Keratinocyte (primary cell): ENCODE measurements at regions not wholly inside any gene's neighbourhood (a gene's known extent, or its start where the extent isn't known, plus 50 kb on each side); places are given as distances from the start of the nearest gene placed in this dataset.

Source experiments
- DNase-seq: peaks from one replicate; pipeline ENCODE4 v3.0.0-alpha.2; 2011; ENCODE audit warnings: low read depth, missing footprints, low spot score
- FAIRE-seq: peaks from 2 replicates; lab custom pipeline; 2011; peaks lifted over from hg19 to GRCh38; lab: Jason Lieb, UNC
- H2AFZ ChIP-seq: 2 replicates; pipeline ENCODE4 v1.6.0; 2012; ENCODE audit warnings: low read length, control low read depth, inconsistent platforms; ENCODE audit not compliant: control insufficient read depth
- H3K27ac ChIP-seq: 2 replicates; pipeline ENCODE4 v1.5.1; 2011; ENCODE audit warnings: low read length; ENCODE audit not compliant: control insufficient read depth, insufficient read depth
- H3K27me3 ChIP-seq: 3 replicates; pipeline ENCODE4 v1.6.0; 2011; ENCODE audit warnings: low read length; ENCODE audit not compliant: control insufficient read depth, insufficient read depth; ENCODE audit errors: extremely low read depth
- H3K36me3 ChIP-seq, 2 experiments: 2 replicates in 1 of 2; 3 replicates in 1 of 2; pipeline ENCODE4 v1.5.1; 2011; ENCODE audit warnings: low read length in 2 of 2, mild to moderate bottlenecking in 1 of 2; ENCODE audit not compliant: control insufficient read depth in 2 of 2, insufficient read depth in 2 of 2; ENCODE audit errors: extremely low read depth in 1 of 2
- H3K4me1 ChIP-seq: 3 replicates; pipeline ENCODE4 v1.5.1; 2011; ENCODE audit warnings: low read length; ENCODE audit not compliant: control insufficient read depth, insufficient read depth; ENCODE audit errors: extremely low read depth
- H3K4me2 ChIP-seq: 3 replicates; pipeline ENCODE4 v1.6.0; 2011; ENCODE audit warnings: low read depth, low read length; ENCODE audit not compliant: control insufficient read depth, insufficient read depth; ENCODE audit errors: extremely low read depth
- H3K4me3 ChIP-seq, 3 experiments: fragments of 200-600 bp in 1 of 3; sonication (generic) in 1 of 3; 2 replicates in 2 of 3; 3 replicates in 1 of 3; pipeline ENCODE4 v1.5.1; 2011 to 2016; ENCODE audit warnings: low read length in 3 of 3, mild to moderate bottlenecking in 3 of 3, control low read depth in 2 of 3, inconsistent platforms in 1 of 3, low read depth in 1 of 3, mixed read lengths in 1 of 3, mixed run types in 1 of 3, moderate library complexity in 1 of 3; ENCODE audit not compliant: control insufficient read depth in 2 of 3, insufficient read depth in 2 of 3; ENCODE audit errors: extremely low read depth in 1 of 3
- H3K79me2 ChIP-seq: 2 replicates; pipeline ENCODE4 v1.6.0; 2012; ENCODE audit warnings: low read length; ENCODE audit not compliant: control insufficient read depth, insufficient read depth
- H3K9ac ChIP-seq: 3 replicates; pipeline ENCODE4 v1.6.0; 2011; ENCODE audit warnings: low read length; ENCODE audit not compliant: control insufficient read depth, insufficient read depth; ENCODE audit errors: extremely low read depth
- H3K9me1 ChIP-seq: 3 replicates; pipeline ENCODE4 v1.6.0; 2011; ENCODE audit warnings: low read length; ENCODE audit not compliant: control insufficient read depth, insufficient read depth; ENCODE audit errors: extremely low read depth
- H3K9me3 ChIP-seq: 2 replicates; pipeline ENCODE4 v1.5.1; 2012; ENCODE audit warnings: low read depth, low read length; ENCODE audit not compliant: control insufficient read depth
- H4K20me1 ChIP-seq: 3 replicates; pipeline ENCODE4 v1.6.0; 2011; ENCODE audit warnings: low read length; ENCODE audit not compliant: control insufficient read depth, insufficient read depth; ENCODE audit errors: extremely low read depth
- CTCF ChIP-seq, 3 experiments: IDR thresholded peaks in 1 of 3; conservative IDR thresholded peaks in 1 of 3; optimal IDR thresholded peaks in 1 of 3; 2 replicates in 2 of 3; 3 replicates in 1 of 3; pipeline versions ENCODE3 to v1.5.1; 2011; ENCODE audit warnings: low read length in 3 of 3, mild to moderate bottlenecking in 3 of 3, moderate library complexity in 2 of 3, control low read depth in 1 of 3, inconsistent platforms in 1 of 3; ENCODE audit not compliant: insufficient read depth in 2 of 3; ENCODE audit errors: extremely low read depth in 1 of 3
- EZH2 ChIP-seq: IDR thresholded peaks from one replicate; pipeline ENCODE4 v1.6.1; 2012; ENCODE audit warnings: inconsistent platforms, mild to moderate bottlenecking, low read length, moderate library complexity
- dilution Hi-C: fragments of 300-500 bp; cut with MboI; formaldehyde crosslinking; loops from one replicate; pipeline ENCODE4 v1.7.0; 2020; ENCODE audit warnings: low sequenced_read_pairs; ENCODE audit not compliant: extremely low pct_ligation_motif_present

- Histone ChIP-seq H4K20me1 (no peaks in the 10 kb centered on the region), H3K4me2 (no peak overlapping the region), H3K27me3 (no peaks in the 10 kb centered on the region), H3K4me3 (no peak overlapping the region), H3K4me1 (no peaks in the 10 kb centered on the region), H3K36me3 (no peaks in the 10 kb centered on the region), H3K9ac (no peak overlapping the region), H3K27ac (no peak overlapping the region), H2AFZ (no peak overlapping the region), H3K9me3 (no peaks in the 10 kb centered on the region), H3K9me1 (no peaks in the 10 kb centered on the region), H3K79me2 (no peaks in the 10 kb centered on the region)
- TF ChIP-seq CTCF (optimal IDR thresholded peaks at IDR 0.05 in 1 of 3, IDR thresholded peaks at IDR 0.05 in 1 of 3, conservative IDR thresholded peaks at IDR 0.05 in 1 of 3; ENCODE audit: extremely low read depth in 1 of 3, insufficient read depth in 2 of 3, low read length in 3 of 3) (no peak), EZH2 (no peak)
- FAIRE-seq (no peak), DNase-seq (no peak)
- dilution Hi-C loops = no loop called here
Observed at GRCh38 chr3:193087336-193087735, 153.7 kb upstream of the PLAAT1 start.

- dilution Hi-C loops = no loop called here
- Histone ChIP-seq H3K27me3 (no peaks in the 10 kb centered on the region), H3K4me1 (no peaks in the 10 kb centered on the region), H4K20me1 (no peaks in the 10 kb centered on the region), H3K79me2 (no peaks in the 10 kb centered on the region), H3K9me1 (no peaks in the 10 kb centered on the region), H3K4me2 (no peak overlapping the region), H3K36me3 (no peaks in the 10 kb centered on the region), H3K9ac (no peak overlapping the region), H3K4me3 (no peak overlapping the region), H2AFZ (no peak overlapping the region), H3K27ac (no peak overlapping the region), H3K9me3 (no peaks in the 10 kb centered on the region)
- FAIRE-seq (no peak), DNase-seq (no peak)
- no peak for TF ChIP-seq CTCF (optimal IDR thresholded peaks at IDR 0.05 in 1 of 3, IDR thresholded peaks at IDR 0.05 in 1 of 3, conservative IDR thresholded peaks at IDR 0.05 in 1 of 3; ENCODE audit: extremely low read depth in 1 of 3, insufficient read depth in 2 of 3, low read length in 3 of 3)
- no peak for TF ChIP-seq EZH2
Observed at GRCh38 chr3:193095366-193095765, 145.7 kb upstream of the PLAAT1 start.
